ENCODE measurements at regions not wholly inside any gene's neighbourhood (a gene's known extent, or its start where the extent isn't known, plus 50 kb on each side); places are given as distances from the start of the nearest gene placed in this dataset.

DNA sequence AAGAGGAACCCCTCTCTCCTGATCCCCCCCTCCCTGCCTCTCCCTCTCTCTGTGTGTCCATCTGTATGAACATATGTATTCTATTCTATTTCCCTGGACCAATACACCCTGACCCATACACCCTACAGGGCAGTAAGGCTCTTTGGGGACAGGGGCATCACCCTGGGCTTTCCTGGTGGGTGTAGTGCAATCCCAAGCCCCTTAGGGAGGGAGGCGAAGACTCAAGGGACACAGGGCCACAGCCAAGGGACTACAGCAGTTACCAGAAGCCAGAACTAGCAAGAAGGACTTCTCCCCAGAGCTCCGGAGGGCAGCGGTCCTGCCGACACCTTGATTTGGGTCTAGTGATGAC lies 214.2 kb upstream of the RAB6C start:
- H2AFZ ChIP-seq (ENCODE audit: low read depth, low read length), result no peak overlapping the region
- no TSS peak for BruUV-seq (replicated peaks)
- H3K4me1 ChIP-seq (ENCODE audit: control insufficient read depth, extremely low read depth, insufficient read depth, low read length), result no peaks in the 10 kb centered on the region
- intact Hi-C loops (cut with micrococcal nuclease), result no loop called here
- dilution Hi-C loops (cut with MboI; ENCODE audit: extremely low pct_ligation_motif_present, low sequenced_read_pairs), result no loop called here
- H3K4me3 ChIP-seq (replicated peaks in 1 of 3; ENCODE audit: insufficient read depth in 1 of 3, low read depth in 1 of 3, low read length in 3 of 3), result no peak overlapping the region
- H3K9me3 ChIP-seq (replicated peaks; ENCODE audit: control insufficient read depth, insufficient read depth, low read length), result peaks cover 6% of the 10 kb centered on the region
- no peaks in the 10 kb centered on the region for H3K9me1 ChIP-seq (replicated peaks; ENCODE audit: control insufficient read depth, extremely low read depth, insufficient read depth, low read length)
- H4K20me1 ChIP-seq (replicated peaks; ENCODE audit: control insufficient read depth, extremely low read depth, insufficient read depth, low read length), result no peaks in the 10 kb centered on the region
- H3K36me3 ChIP-seq (ENCODE audit: control insufficient read depth in 2 of 2, extremely low read depth in 1 of 2, insufficient read depth in 2 of 2, low read length in 2 of 2), result no peaks in the 10 kb centered on the region
- FAIRE-seq (no peak), DNase-seq (ENCODE audit: low read depth, low spot score) (no peak)
- no peaks in the 10 kb centered on the region for H3K27me3 ChIP-seq (ENCODE audit: control insufficient read depth in 2 of 2, insufficient read depth in 2 of 2, low read length in 2 of 2)
- POLR2A ChIA-PET, result no interaction called here
- H3K4me2 ChIP-seq (ENCODE audit: insufficient read depth, low read length), result no peak overlapping the region
- TF ChIP-seq POLR2A (IDR thresholded peaks at IDR 0.05; ENCODE audit: low read depth, low read length), result no peak
- no peak for TF ChIP-seq MYC (IDR thresholded peaks at IDR 0.05; ENCODE audit: low read depth, low read length)
- no peak for TF ChIP-seq POLR2AphosphoS5 (IDR thresholded peaks at IDR 0.05; ENCODE audit: insufficient read depth, low read depth, low read length)
- TF ChIP-seq JUN (IDR thresholded peaks at IDR 0.05; ENCODE audit: borderline replicate concordance, insufficient read depth, insufficient read length, low read depth), result no peak
- TF ChIP-seq GATA2 (IDR thresholded peaks at IDR 0.05; ENCODE audit: insufficient read depth, insufficient read length, low read depth, low read length), result no peak
- no peak for TF ChIP-seq EZH2 (IDR thresholded peaks at IDR 0.05; ENCODE audit: borderline replicate concordance, low read depth, low read length, severe bottlenecking)
- TF ChIP-seq CTCF (IDR thresholded peaks at IDR 0.05; ENCODE audit: extremely low read depth in 1 of 2, insufficient read depth in 1 of 2, low read depth in 1 of 2, low read length in 2 of 2), result no peak
- TF ChIP-seq MAX (IDR thresholded peaks at IDR 0.05; ENCODE audit: insufficient read depth, insufficient read length), result no peak
- no peak for TF ChIP-seq FOS (IDR thresholded peaks at IDR 0.05; ENCODE audit: borderline replicate concordance, insufficient read depth, low read length)
- no peaks in the 10 kb centered on the region for H3K79me2 ChIP-seq (ENCODE audit: control insufficient read depth, insufficient read depth, low read length)
- no peak overlapping the region for H3K27ac ChIP-seq (ENCODE audit: insufficient read depth, low read depth, low read length)
- H3K9ac ChIP-seq (replicated peaks; ENCODE audit: extremely low read depth, insufficient read depth, low read length), result no peak overlapping the region
- CTCF ChIA-PET, result no interaction called here
